H1 (cell line): ENCODE measurements at regions not wholly inside any gene's neighbourhood (a gene's known extent, or its start where the extent isn't known, plus 50 kb on each side); places are given as distances from the start of the nearest gene placed in this dataset.

Experiments used
- POLR2AphosphoS5 ChIP-seq: IDR thresholded peaks from 2 replicates; pipeline ENCODE4 v1.6.1; 2011; ENCODE audit warnings: low read depth, low read length
- SRF ChIP-seq: IDR thresholded peaks from 2 replicates; pipeline ENCODE4 v1.6.1; 2011; ENCODE audit warnings: mild to moderate bottlenecking, low read depth, low read length, moderate library complexity
- TF ChIP-seq, protein P1 (sequence below), 3 experiments: IDR thresholded peaks; 1 replicate in 2 of 3; 2 replicates in 1 of 3; pipeline versions ENCODE4 v1.5.1 to v1.6.1; 2011; ENCODE audit warnings: low read length in 3 of 3, mild to moderate bottlenecking in 3 of 3, inconsistent platforms in 2 of 3, low read depth in 1 of 3, moderate library complexity in 1 of 3; ENCODE audit not compliant: insufficient read depth in 1 of 3; ENCODE audit errors: control extremely low read depth in 1 of 3

GRCh38 chr9:117963493-117964090 lies 259.4 kb downstream of the TLR4 start:
- TF ChIP-seq POLR2AphosphoS5 (no peak), SRF (no peak)
- TF ChIP-seq, protein P1, sequence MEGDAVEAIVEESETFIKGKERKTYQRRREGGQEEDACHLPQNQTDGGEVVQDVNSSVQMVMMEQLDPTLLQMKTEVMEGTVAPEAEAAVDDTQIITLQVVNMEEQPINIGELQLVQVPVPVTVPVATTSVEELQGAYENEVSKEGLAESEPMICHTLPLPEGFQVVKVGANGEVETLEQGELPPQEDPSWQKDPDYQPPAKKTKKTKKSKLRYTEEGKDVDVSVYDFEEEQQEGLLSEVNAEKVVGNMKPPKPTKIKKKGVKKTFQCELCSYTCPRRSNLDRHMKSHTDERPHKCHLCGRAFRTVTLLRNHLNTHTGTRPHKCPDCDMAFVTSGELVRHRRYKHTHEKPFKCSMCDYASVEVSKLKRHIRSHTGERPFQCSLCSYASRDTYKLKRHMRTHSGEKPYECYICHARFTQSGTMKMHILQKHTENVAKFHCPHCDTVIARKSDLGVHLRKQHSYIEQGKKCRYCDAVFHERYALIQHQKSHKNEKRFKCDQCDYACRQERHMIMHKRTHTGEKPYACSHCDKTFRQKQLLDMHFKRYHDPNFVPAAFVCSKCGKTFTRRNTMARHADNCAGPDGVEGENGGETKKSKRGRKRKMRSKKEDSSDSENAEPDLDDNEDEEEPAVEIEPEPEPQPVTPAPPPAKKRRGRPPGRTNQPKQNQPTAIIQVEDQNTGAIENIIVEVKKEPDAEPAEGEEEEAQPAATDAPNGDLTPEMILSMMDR (IDR thresholded peaks at IDR 0.05; ENCODE audit: control extremely low read depth in 1 of 3, insufficient read depth in 1 of 3, low read depth in 1 of 3, low read length in 3 of 3) = no peak
